ENCODE measurements at regions not wholly inside any gene's neighbourhood (a gene's known extent, or its start where the extent isn't known, plus 50 kb on each side); places are given as distances from the start of the nearest gene placed in this dataset.

- DNase-seq, result no peak
Measured at GRCh38 chr6:81694855-81695254, 57.6 kb downstream of the TENT5A start.

DNA sequence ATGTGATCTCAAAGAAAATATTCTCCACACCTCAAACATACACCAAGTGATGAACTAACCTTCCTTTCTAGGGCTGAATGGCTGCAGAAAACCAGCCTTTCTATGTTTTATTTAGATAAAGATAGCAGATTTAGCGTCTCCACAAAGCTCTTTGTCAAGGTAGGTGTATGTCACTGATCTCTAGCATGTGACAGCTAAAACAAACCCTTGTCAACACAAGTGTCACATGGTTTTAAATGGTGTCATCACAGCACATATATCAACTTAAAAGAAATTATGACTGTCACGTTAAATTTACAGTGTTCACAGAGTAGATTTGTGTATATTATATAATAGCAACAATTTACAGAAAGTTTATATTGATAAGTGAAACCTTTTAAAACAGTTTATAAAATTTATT lies 58.3 kb downstream of the TENT5A start:
- no peak for DNase-seq

DNA sequence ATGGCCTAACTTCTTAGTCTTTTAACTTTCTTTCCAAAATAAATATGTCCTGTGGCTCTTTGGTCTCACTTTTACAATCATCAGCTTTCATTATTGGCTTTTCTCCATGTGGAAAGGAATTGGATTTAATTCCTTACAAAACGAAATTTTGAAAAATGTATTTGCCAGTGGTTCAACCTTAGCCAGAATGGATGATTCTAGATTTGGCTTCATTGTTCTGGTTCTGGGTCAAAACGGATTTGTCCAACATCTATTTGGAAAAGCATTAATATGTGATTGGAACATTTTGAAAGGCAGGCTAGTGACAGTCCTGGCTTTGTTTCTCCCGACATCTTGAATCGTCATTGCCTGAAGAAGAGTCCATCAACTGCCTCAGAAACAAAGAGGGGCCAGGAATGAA lies 59.2 kb downstream of the TENT5A start:
- no peak for DNase-seq

- DNase-seq, result no peak
Measured at GRCh38 chr6:81690073-81690472, 62.4 kb downstream of the TENT5A start.

DNA sequence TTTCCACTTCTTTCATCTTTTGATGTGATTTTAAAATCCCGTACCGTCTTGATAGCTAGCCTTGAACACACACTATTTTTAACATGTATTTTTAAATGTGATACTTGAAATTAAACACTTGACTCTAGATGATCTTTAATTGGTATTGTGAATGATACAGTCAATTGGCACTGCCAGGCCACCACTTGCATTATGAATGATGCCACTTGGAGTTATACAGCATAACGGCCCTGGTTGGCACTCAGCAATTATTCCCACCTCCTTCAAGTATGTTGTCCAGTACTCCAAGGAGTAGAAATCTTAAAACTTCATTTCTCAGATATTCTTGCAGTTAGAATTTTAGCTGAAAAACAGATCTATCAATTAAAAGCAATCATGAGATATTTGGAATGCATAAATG lies 62.9 kb downstream of the TENT5A start:
- DNase-seq, result no peak

DNA sequence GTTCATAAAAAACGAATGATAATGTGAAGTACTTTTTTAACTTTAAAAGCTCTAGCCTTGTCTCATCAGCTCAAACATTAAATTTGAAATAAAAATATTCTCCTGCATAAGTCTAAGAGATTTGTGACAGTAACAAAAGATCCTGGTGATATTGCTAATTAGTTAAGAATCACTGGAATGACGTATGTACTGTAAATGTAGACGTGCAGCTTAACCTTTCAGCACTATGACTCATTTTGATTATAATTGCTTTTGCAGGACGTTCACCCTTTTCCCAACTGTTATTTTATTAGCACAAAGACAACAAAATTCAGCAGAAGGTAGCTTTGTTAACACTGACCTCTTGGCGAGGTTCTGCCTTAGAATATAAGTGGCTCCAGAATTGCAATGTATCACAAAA lies 68.6 kb downstream of the TENT5A start:
- DNase-seq, result no peak

- DNase-seq, result no peak
Measured at GRCh38 chr6:81682858-81683620, 69.4 kb downstream of the TENT5A start.

DNA sequence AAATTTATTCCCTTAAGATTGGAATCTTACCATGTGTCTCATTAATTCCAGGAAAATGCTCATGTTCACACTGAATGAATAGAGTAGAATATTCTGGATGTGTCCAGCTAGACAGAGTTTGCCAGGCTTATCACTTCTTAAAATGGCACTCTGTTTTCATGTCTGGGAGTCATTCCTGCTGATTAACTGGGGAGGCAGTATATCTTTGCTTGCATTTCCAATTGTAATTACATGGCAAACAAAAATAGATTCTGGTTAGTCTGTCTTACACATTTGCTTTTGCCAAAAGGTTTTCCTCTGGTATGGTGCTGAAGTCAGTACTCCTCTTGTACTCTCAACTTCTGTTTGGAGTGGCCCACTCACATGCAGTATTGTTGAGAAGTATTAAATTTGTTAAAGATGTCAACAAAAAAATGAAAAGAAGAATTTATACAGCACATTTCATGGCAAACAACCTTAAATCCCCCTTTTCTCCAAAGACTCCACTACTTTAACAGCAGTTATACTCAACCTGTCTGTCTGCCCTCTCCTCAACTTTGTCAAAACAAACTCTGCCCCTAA lies 70.2 kb downstream of the TENT5A start:
- DNase-seq, result no peak

- no peak for DNase-seq
Measured at GRCh38 chr6:81669445-81669844, 83.0 kb downstream of the TENT5A start.

- no peak for DNase-seq
Measured at GRCh38 chr6:81668615-81669047, 83.8 kb downstream of the TENT5A start.

DNA sequence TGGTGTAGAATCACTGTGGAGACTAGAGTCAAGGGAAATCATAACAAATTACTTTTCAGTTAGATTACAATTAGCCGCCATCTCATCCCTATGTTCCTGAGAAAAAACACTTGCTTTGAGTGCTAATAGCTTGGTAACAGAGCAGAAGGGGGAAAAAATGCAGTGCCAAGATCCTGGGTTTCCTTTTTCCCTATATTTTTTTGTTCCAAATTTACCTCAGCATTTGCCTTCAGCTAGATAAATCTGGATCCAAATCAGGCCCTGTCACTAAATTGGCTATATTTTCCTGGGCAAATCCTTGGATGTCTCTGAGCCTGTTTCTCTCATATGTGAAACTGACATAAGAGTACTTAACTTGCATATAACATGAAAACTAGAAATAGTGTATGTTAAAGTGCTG lies 86.0 kb downstream of the TENT5A start:
- DNase-seq, result no peak

DNA sequence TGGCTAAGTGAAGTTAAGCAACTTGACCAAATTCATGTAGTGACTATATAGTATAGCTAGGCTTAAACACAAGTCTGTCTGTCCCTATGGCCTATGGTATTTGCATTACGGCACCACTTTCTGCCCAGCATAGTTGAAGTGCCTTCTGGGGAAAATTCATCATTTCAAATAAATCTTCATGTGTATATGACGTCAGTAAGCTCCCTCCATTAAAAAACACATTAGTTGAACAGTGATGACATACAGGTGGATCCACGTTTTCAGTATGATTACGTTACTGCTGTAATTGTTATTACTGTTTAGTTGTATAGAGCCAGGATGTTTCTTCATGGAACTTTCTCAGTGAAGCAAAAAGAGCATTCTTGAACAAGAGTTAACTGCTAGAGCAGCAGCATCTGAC lies 96.2 kb downstream of the TENT5A start:
- DNase-seq, result no peak

DNA sequence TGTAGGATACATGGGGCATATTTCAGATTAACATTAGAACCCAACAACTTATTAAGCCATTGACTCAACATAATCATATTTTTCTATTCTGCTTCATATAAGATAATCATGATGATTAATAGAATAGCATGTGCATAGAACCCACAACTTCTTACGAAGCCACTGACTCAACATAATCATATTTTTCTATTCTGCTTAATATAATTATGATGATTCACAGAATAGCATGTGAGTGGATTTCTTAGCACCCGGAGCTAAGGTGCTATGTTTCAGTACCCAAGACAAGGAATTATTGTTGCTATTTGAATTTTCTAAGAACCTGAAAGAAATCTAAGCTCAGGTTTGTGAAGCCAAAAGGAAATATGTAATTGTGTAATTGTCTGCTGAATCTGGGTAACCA lies 96.8 kb downstream of the TENT5A start:
- DNase-seq, result no peak

DNA sequence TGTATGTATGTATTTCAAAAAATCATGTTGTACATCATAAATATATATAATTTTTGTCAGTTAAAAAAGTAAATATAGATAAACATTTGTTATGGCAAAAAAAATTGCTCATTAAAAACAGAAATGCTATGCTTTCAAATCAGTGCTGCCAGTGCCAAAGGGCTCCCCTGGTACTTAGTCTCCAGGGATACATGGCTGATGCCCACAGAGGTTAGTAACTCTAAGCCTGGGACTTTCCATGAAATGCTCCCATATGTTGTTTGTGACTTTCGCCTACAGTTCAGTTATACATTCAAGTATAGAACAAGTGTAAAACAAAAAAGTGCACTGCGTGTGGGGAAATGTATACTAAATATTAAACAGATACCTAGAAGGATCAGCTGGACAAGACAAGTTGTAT lies 104.0 kb downstream of the TENT5A start:
- DNase-seq, result no peak

- DNase-seq, result no peak
Measured at GRCh38 chr6:81643156-81643555, 109.3 kb downstream of the TENT5A start.

GRCh38 chr6:81640891-81641290 lies 111.6 kb downstream of the TENT5A start:
- no peak for DNase-seq

- DNase-seq, result no peak
Measured at GRCh38 chr6:81640126-81640525, 112.4 kb downstream of the TENT5A start.

- no peak for DNase-seq
Measured at GRCh38 chr6:81638366-81638765, 114.1 kb downstream of the TENT5A start.

GRCh38 chr6:81636930-81637568 lies 115.4 kb downstream of the TENT5A start:
- DNase-seq, result no peak

- no peak for DNase-seq
Measured at GRCh38 chr6:81634155-81634880, 118.2 kb downstream of the TENT5A start.

DNA sequence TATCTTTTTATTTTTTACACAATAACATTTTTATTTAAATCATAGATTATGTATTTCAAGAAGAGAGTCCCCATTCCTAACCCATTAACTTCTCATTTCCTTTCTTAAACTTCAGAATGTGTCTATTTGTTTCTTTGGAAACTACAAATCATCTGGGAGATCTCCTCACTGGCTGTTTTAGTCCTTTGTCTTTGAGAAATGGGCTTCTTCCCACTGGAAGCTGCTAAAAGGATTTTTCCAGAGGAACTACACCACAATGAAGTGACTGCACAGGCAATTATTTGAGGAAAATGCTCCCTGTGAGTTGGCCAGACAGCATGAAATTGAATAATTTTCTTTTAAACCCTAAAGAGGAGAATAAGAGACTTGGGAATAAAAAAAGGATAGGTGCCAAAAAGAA lies 119.1 kb downstream of the TENT5A start:
- no peak for DNase-seq

GRCh38 chr6:81630719-81631118 lies 121.8 kb downstream of the TENT5A start:
- no peak for DNase-seq

DNA sequence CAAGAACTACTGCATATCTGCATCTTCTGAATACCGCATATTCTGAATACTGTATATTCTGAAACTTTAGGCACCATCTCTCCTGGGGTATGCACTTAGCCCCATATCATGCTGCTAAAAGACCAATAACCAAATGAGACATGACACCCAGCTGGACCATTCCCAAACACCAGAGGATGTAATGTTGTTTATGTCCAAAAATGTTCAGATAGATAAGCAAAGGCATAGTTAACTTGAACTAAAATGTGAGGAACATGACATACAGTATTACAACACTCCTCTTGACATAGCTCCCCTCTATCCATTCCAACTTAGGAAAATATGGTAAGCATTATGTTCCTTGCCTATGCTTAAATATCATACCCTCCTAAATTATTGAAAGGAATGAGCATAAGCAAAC lies 127.3 kb downstream of the TENT5A start:
- DNase-seq, result no peak

GRCh38 chr6:81624453-81624852 lies 128.0 kb downstream of the TENT5A start:
- no peak for DNase-seq
